GM12878 (cell line): ENCODE measurements at regions not wholly inside any gene's neighbourhood (a gene's known extent, or its start where the extent isn't known, plus 50 kb on each side); places are given as distances from the start of the nearest gene placed in this dataset.

ENCODE experiments used
- ATAC-seq: fragments of 200-7000 bp; cut with Tn5 transposase; 3 replicates; pipeline ENCODE4 v1.9.1; 2020; ENCODE audit warnings: mild to moderate bottlenecking, moderate library complexity
- BruUV-seq: library from RNA; stranded (reverse); fragments of 400-500 nt; replicated peaks from 2 replicates; lab custom pipeline; 2021; lab: Mats Ljungman, UMichigan
- CTCF ChIA-PET: fragments of 300-600 bp; sonication (Branson Sonifier 250); formaldehyde crosslinking; extraction: SDS; loops from one replicate; lab custom pipeline; 2021; ENCODE audit warnings: inconsistent platforms; lab: Yijun Ruan, JAX
- POLR2A ChIA-PET: fragments of 350-600 bp; formaldehyde crosslinking; extraction: SDS; loops from one replicate; lab custom pipeline; 2021; ENCODE audit warnings: inconsistent platforms; lab: Charles Lee
- RAD21 ChIA-PET: fragments of 300-600 bp; sonication (Branson Sonifier 250); formaldehyde crosslinking; loops from one replicate; lab custom pipeline; 2023; ENCODE audit warnings: antibody characterized with exemption; ENCODE audit not compliant: unreplicated experiment; lab: Charles Lee
- SMC1A ChIA-PET: fragments of 300-600 bp; sonication (Branson Sonifier 250); formaldehyde crosslinking; loops from one replicate; lab custom pipeline; 2023; ENCODE audit not compliant: unreplicated experiment, uncharacterized antibody; lab: Charles Lee
- DNase-seq: peaks from one replicate; pipeline ENCODE4 v3.0.0-alpha.2; 2011; ENCODE audit warnings: low read depth, low spot score
- FAIRE-seq: peaks from 3 replicates; lab custom pipeline; 2011; peaks lifted over from hg19 to GRCh38; lab: Jason Lieb, UNC
- H2AFZ ChIP-seq: 2 replicates; pipeline ENCODE4 v1.6.0; 2011; ENCODE audit warnings: low read depth, low read length, control low read depth; ENCODE audit not compliant: control insufficient read depth
- H3K27ac ChIP-seq: 2 replicates; pipeline ENCODE4 v1.5.1; 2011; ENCODE audit warnings: control low read depth; ENCODE audit not compliant: control insufficient read depth, insufficient read depth
- H3K27me3 ChIP-seq, 2 experiments: replicated peaks in 1 of 2; 2 replicates each; pipeline versions ENCODE4 v1.6.0 to v1.6.1; 2011; ENCODE audit warnings: low read length in 1 of 2; ENCODE audit not compliant: control insufficient read depth in 2 of 2, insufficient read depth in 2 of 2
- H3K36me3 ChIP-seq, 2 experiments: 2 replicates each; pipeline ENCODE4 v1.5.1; 2011; ENCODE audit warnings: low read length in 1 of 2; ENCODE audit not compliant: control insufficient read depth in 2 of 2, insufficient read depth in 2 of 2
- H3K4me1 ChIP-seq: 2 replicates; pipeline ENCODE4 v1.6.1; 2011; ENCODE audit warnings: mild to moderate bottlenecking, low read length, moderate library complexity, mixed read lengths; ENCODE audit not compliant: control insufficient read depth, insufficient read depth
- H3K4me2 ChIP-seq: 2 replicates; pipeline ENCODE4 v1.6.0; 2011; ENCODE audit warnings: control low read depth; ENCODE audit not compliant: control insufficient read depth, insufficient read depth
- H3K4me3 ChIP-seq: fragments of 200-600 bp; sonication (generic); 2 replicates; pipeline ENCODE4 v1.5.1; 2016
- H3K79me2 ChIP-seq: 2 replicates; pipeline ENCODE4 v1.6.0; 2011; ENCODE audit warnings: low read length; ENCODE audit not compliant: control insufficient read depth, insufficient read depth
- H3K9ac ChIP-seq: 2 replicates; pipeline ENCODE4 v1.8.0; 2011; ENCODE audit warnings: low read length, control low read depth, mixed read lengths; ENCODE audit not compliant: control insufficient read depth, insufficient read depth
- H3K9me3 ChIP-seq: replicated peaks from 3 replicates; pipeline ENCODE4 v1.5.1; 2011; ENCODE audit warnings: mild to moderate bottlenecking, low read length; ENCODE audit not compliant: control insufficient read depth, insufficient read depth
- H4K20me1 ChIP-seq: 2 replicates; pipeline ENCODE4 v1.6.0; 2011; ENCODE audit not compliant: control insufficient read depth, insufficient read depth
- CBX3 ChIP-seq: fragments of 200-600 bp; sonication (generic); IDR thresholded peaks from 2 replicates; pipeline ENCODE4 v1.6.1; 2016; ENCODE audit warnings: low read depth, borderline replicate concordance
- FOXM1 ChIP-seq: IDR thresholded peaks from 2 replicates; pipeline ENCODE4 v1.6.1; 2012; ENCODE audit warnings: low read depth, mild to moderate bottlenecking, inconsistent platforms, low read length, moderate library complexity
- PAX5 ChIP-seq: IDR thresholded peaks from 2 replicates; pipeline ENCODE4 v1.6.1; 2011; ENCODE audit warnings: low read depth, low read length, borderline replicate concordance
- WGBS: methylation state at CpG from one replicate; pipeline ENCODE4 v1.1.6; 2016; ENCODE audit warnings: low lambda C conversion rate; ENCODE audit not compliant: insufficient replicate concordance, insufficient coverage; ENCODE audit errors: missing lambda C conversion rate; 5-methylcytosine and 5-hydroxymethylcytosine counted together
- in situ Hi-C: fragments of 300-500 bp; cut with MboI; formaldehyde crosslinking; loops from 9 replicates; pipeline ENCODE4 v1.14.3; 2018; ENCODE audit warnings: mixed read lengths
- intact Hi-C: fragments of 100-400 bp; cut with micrococcal nuclease; formaldehyde crosslinking; loops from one replicate; pipeline ENCODE4 v1.14.2; 2022; ENCODE audit not compliant: unreplicated experiment
- TF ChIP-seq, protein P1 (sequence below): IDR thresholded peaks from 2 replicates; pipeline ENCODE4 v1.6.1; 2011; ENCODE audit warnings: low read depth, low read length, improper control_type of control experiment, borderline replicate concordance
- TF ChIP-seq, protein P2 (sequence below): fragments of 450-650 bp; formaldehyde crosslinking; IDR thresholded peaks from 2 replicates; pipeline ENCODE4 v1.5.0; 2022; ENCODE audit warnings: mild to moderate bottlenecking, missing genetic modification characterization
- TF ChIP-seq, protein P3 (sequence below): fragments of 450-650 bp; IDR thresholded peaks from 2 replicates; pipeline ENCODE4 v1.6.1; 2017; ENCODE audit warnings: mild to moderate bottlenecking
- TF ChIP-seq, protein P4 (sequence below): fragments of 450-650 bp; IDR thresholded peaks from 2 replicates; pipeline ENCODE4 v1.6.1; 2016; ENCODE audit warnings: mild to moderate bottlenecking

DNA sequence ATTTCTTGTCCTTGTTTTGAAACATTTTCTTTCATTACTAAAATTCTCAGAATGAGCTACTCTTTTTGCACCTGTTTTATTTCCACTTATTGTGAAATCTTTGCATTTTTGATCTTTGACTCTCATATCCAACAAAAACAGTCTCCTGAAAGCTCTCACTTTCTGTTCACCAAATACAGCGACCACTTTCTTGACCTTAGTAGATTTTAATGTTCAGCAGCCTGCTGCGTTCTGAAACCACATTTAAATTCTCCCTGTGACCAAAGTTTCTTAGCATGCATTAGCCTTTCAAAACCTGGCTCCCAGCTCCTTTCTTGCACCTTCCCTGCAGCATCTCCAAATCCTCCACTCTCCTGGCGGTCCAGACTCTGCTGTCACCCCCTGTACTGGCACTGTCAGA is 404.4 kb upstream of the PDE3A start (continued):
- TF ChIP-seq, protein P1, sequence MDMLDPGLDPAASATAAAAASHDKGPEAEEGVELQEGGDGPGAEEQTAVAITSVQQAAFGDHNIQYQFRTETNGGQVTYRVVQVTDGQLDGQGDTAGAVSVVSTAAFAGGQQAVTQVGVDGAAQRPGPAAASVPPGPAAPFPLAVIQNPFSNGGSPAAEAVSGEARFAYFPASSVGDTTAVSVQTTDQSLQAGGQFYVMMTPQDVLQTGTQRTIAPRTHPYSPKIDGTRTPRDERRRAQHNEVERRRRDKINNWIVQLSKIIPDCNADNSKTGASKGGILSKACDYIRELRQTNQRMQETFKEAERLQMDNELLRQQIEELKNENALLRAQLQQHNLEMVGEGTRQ = no peak
- TF ChIP-seq PAX5 (no peak), CBX3 (no peak), FOXM1 (no peak)
- TF ChIP-seq, protein P2, sequence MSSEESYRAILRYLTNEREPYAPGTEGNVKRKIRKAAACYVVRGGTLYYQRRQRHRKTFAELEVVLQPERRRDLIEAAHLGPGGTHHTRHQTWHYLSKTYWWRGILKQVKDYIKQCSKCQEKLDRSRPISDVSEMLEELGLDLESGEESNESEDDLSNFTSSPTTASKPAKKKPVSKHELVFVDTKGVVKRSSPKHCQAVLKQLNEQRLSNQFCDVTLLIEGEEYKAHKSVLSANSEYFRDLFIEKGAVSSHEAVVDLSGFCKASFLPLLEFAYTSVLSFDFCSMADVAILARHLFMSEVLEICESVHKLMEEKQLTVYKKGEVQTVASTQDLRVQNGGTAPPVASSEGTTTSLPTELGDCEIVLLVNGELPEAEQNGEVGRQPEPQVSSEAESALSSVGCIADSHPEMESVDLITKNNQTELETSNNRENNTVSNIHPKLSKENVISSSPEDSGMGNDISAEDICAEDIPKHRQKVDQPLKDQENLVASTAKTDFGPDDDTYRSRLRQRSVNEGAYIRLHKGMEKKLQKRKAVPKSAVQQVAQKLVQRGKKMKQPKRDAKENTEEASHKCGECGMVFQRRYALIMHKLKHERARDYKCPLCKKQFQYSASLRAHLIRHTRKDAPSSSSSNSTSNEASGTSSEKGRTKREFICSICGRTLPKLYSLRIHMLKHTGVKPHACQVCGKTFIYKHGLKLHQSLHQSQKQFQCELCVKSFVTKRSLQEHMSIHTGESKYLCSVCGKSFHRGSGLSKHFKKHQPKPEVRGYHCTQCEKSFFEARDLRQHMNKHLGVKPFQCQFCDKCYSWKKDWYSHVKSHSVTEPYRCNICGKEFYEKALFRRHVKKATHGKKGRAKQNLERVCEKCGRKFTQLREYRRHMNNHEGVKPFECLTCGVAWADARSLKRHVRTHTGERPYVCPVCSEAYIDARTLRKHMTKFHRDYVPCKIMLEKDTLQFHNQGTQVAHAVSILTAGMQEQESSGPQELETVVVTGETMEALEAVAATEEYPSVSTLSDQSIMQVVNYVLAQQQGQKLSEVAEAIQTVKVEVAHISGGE (CRISPR knock-in tag) = no peak
- TF ChIP-seq, protein P3, sequence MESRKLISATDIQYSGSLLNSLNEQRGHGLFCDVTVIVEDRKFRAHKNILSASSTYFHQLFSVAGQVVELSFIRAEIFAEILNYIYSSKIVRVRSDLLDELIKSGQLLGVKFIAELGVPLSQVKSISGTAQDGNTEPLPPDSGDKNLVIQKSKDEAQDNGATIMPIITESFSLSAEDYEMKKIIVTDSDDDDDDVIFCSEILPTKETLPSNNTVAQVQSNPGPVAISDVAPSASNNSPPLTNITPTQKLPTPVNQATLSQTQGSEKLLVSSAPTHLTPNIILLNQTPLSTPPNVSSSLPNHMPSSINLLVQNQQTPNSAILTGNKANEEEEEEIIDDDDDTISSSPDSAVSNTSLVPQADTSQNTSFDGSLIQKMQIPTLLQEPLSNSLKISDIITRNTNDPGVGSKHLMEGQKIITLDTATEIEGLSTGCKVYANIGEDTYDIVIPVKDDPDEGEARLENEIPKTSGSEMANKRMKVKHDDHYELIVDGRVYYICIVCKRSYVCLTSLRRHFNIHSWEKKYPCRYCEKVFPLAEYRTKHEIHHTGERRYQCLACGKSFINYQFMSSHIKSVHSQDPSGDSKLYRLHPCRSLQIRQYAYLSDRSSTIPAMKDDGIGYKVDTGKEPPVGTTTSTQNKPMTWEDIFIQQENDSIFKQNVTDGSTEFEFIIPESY = no peak

DNA sequence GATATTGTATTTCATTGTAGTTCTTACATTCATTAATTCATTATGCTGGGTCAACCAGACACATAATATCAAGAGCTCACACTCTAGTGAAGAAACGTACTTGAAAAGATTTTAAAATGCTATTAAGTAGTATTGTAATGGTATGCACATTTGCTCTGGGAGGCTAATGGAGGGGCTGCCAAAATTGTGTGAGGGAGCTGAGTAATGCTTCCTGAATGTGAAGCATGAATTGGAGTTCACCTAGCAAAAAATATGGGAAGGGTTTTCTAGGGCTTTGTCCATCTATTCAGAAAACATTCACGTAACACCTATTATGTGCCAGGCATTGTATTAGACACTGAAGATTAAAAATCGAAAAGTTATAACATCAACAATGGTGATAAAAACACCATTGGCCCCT is 403.8 kb upstream of the PDE3A start:
- no peak for DNase-seq
- H3K79me2 ChIP-seq = no peaks in the 10 kb centered on the region
- ChIA-PET RAD21 (no interaction called here), POLR2A (no interaction called here), SMC1A (interaction anchor here (0.6 to 2.0 kb wide), 3 partner anchors 13 to 49 kb away, joined by 3 to 4 read pairs (median 3); no protein-coding TSS in a partner anchor), CTCF (interaction anchor here (1.4 kb wide), 1 partner anchor 48 kb away, joined by 4 read pairs; no protein-coding TSS in a partner anchor)
- intact Hi-C loops = no loop called here
- no peak overlapping the region for H2AFZ ChIP-seq
- H3K36me3 ChIP-seq = no peaks in the 10 kb centered on the region
- no peak overlapping the region for H3K4me3 ChIP-seq
- in situ Hi-C loops = no loop called here
- BruUV-seq = no TSS peak
- no peak for FAIRE-seq
- no peak for ATAC-seq
- H3K9ac ChIP-seq = no peak overlapping the region
- no peak overlapping the region for H3K27ac ChIP-seq
- 10% methylated on average over 3 of the region's 3 CpGs for WGBS
- H3K4me1 ChIP-seq = no peaks in the 10 kb centered on the region
- H3K27me3 ChIP-seq = no peaks in the 10 kb centered on the region
- no peaks in the 10 kb centered on the region for H4K20me1 ChIP-seq
- no peak overlapping the region for H3K4me2 ChIP-seq
- TF ChIP-seq, protein P4, sequence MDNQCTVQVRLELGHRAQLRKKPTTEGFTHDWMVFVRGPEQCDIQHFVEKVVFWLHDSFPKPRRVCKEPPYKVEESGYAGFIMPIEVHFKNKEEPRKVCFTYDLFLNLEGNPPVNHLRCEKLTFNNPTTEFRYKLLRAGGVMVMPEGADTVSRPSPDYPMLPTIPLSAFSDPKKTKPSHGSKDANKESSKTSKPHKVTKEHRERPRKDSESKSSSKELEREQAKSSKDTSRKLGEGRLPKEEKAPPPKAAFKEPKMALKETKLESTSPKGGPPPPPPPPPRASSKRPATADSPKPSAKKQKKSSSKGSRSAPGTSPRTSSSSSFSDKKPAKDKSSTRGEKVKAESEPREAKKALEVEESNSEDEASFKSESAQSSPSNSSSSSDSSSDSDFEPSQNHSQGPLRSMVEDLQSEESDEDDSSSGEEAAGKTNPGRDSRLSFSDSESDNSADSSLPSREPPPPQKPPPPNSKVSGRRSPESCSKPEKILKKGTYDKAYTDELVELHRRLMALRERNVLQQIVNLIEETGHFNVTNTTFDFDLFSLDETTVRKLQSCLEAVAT = no peak
- H3K9me3 ChIP-seq = no peaks in the 10 kb centered on the region; the same call in 2 of the 3 replicates
